ENCODE measurements at regions not wholly inside any gene's neighbourhood (a gene's known extent, or its start where the extent isn't known, plus 50 kb on each side); places are given as distances from the start of the nearest gene placed in this dataset.

GRCh38 chr1:4090976-4091660 is 191.0 kb upstream of the C1orf174 start:
- no peak for DNase-seq

- no peak for DNase-seq
These were observed 191.9 kb upstream of the C1orf174 start for GRCh38 chr1:4091996-4092395.

- DNase-seq, result no peak
These were observed 193.9 kb upstream of the C1orf174 start for GRCh38 chr1:4093856-4094565.

- DNase-seq, result no peak
These were observed 195.4 kb upstream of the C1orf174 start for GRCh38 chr1:4095433-4095971.

GRCh38 chr1:4101459-4102161 is 201.5 kb upstream of the C1orf174 start:
- no peak for DNase-seq

GRCh38 chr1:4105300-4105880 is 205.3 kb upstream of the C1orf174 start:
- no peak for DNase-seq

GRCh38 chr1:4106731-4107130 is 206.7 kb upstream of the C1orf174 start:
- DNase-seq, result no peak

- no peak for DNase-seq
These were observed 207.2 kb upstream of the C1orf174 start for GRCh38 chr1:4107291-4107690.

GRCh38 chr1:4108331-4108730 is 208.3 kb upstream of the C1orf174 start:
- no peak for DNase-seq

GRCh38 chr1:4108758-4109627 is 208.9 kb upstream of the C1orf174 start:
- DNase-seq, result no peak

GRCh38 chr1:4109628-4109940 is 209.5 kb upstream of the C1orf174 start:
- no peak for DNase-seq

- DNase-seq, result no peak
These were observed 210.8 kb upstream of the C1orf174 start for GRCh38 chr1:4110888-4111287.

- no peak for DNase-seq
These were observed 213.8 kb upstream of the C1orf174 start for GRCh38 chr1:4113897-4114296.

- no peak for DNase-seq
These were observed 215.3 kb upstream of the C1orf174 start for GRCh38 chr1:4115191-4115900.

- DNase-seq, result no peak
These were observed 217.1 kb upstream of the C1orf174 start for GRCh38 chr1:4117196-4117595.

- no peak for DNase-seq
These were observed 218.9 kb upstream of the C1orf174 start for GRCh38 chr1:4118746-4119515.

- no peak for DNase-seq
These were observed 219.6 kb upstream of the C1orf174 start for GRCh38 chr1:4119516-4120220.

- DNase-seq, result no peak
These were observed 220.7 kb upstream of the C1orf174 start for GRCh38 chr1:4120557-4121292.

GRCh38 chr1:4121293-4121684 is 221.2 kb upstream of the C1orf174 start:
- DNase-seq, result no peak
